ENCODE measurements at regions not wholly inside any gene's neighbourhood (a gene's known extent, or its start where the extent isn't known, plus 50 kb on each side); places are given as distances from the start of the nearest gene placed in this dataset.

GRCh38 chrX:22760513-22761057 is 239.2 kb upstream of the DDX53 start:
- no peak overlapping the region for H3K27ac ChIP-seq
- no peak for DNase-seq
- TF ChIP-seq, protein P1, sequence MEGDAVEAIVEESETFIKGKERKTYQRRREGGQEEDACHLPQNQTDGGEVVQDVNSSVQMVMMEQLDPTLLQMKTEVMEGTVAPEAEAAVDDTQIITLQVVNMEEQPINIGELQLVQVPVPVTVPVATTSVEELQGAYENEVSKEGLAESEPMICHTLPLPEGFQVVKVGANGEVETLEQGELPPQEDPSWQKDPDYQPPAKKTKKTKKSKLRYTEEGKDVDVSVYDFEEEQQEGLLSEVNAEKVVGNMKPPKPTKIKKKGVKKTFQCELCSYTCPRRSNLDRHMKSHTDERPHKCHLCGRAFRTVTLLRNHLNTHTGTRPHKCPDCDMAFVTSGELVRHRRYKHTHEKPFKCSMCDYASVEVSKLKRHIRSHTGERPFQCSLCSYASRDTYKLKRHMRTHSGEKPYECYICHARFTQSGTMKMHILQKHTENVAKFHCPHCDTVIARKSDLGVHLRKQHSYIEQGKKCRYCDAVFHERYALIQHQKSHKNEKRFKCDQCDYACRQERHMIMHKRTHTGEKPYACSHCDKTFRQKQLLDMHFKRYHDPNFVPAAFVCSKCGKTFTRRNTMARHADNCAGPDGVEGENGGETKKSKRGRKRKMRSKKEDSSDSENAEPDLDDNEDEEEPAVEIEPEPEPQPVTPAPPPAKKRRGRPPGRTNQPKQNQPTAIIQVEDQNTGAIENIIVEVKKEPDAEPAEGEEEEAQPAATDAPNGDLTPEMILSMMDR (IDR thresholded peaks at IDR 0.05) = no peak
- no peaks in the 10 kb centered on the region for H3K4me1 ChIP-seq
- H3K36me3 ChIP-seq (ENCODE audit: low read depth, missing control alignments) = no peaks in the 10 kb centered on the region
- intact Hi-C loops (cut with DNase I; ENCODE audit: low total_unique reads) = no loop called here
- no peak overlapping the region for H3K4me3 ChIP-seq
- H3K27me3 ChIP-seq = no peaks in the 10 kb centered on the region
- H3K9me3 ChIP-seq = no peaks in the 10 kb centered on the region

- no peak for DNase-seq
- Histone ChIP-seq H3K4me1 (no peaks in the 10 kb centered on the region), H3K27ac (no peak overlapping the region), H3K9me3 (no peaks in the 10 kb centered on the region), H3K36me3 (ENCODE audit: low read depth, missing control alignments) (no peaks in the 10 kb centered on the region), H3K27me3 (no peaks in the 10 kb centered on the region), H3K4me3 (no peak overlapping the region)
- intact Hi-C loops (cut with DNase I; ENCODE audit: low total_unique reads) = no loop called here
- TF ChIP-seq, protein P1 (IDR thresholded peaks at IDR 0.05) = no peak
- TF ChIP-seq POLR2A (IDR thresholded peaks at IDR 0.05) = no peak
- 43 to 50% methylated on average over 2 of the region's 2 CpGs for WGBS, 2 donors
These were observed 211.5 kb upstream of the DDX53 start for GRCh38 chrX:22788221-22788620.

- Histone ChIP-seq H3K36me3 (ENCODE audit: low read depth, missing control alignments) (no peaks in the 10 kb centered on the region), H3K27ac (no peak overlapping the region), H3K4me1 (no peaks in the 10 kb centered on the region), H3K9me3 (no peaks in the 10 kb centered on the region), H3K4me3 (no peak overlapping the region), H3K27me3 (no peaks in the 10 kb centered on the region)
- DNase-seq = no peak
- WGBS, 2 donors = 78 to 82% methylated on average over 5 of the region's 5 CpGs
- TF ChIP-seq POLR2A (IDR thresholded peaks at IDR 0.05) = no peak
- TF ChIP-seq, protein P1 (IDR thresholded peaks at IDR 0.05) = no peak
- intact Hi-C loops (cut with DNase I; ENCODE audit: low total_unique reads) = no loop called here
These were observed 204.1 kb upstream of the DDX53 start for GRCh38 chrX:22795671-22796070.

DNA sequence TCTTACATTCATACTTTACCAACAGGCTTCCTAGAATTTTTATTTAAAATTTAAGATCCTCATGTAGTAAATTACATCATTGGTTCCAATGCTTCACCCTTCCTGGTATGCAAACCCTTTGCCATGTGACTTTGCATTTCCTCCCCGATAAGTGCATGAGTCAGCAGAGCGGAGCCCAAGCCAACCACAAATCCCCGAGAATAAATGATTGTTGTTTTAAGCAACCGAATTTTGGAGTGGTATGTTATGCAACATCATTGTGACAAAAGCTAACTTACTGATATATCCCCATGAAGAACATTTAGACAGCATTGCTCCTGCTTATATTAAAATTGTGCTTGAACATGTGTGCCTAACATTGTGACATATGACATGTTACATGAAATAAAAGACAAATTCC is 199.4 kb upstream of the DDX53 start:
- Histone ChIP-seq H3K9me3 (no peaks in the 10 kb centered on the region), H3K36me3 (ENCODE audit: low read depth, missing control alignments) (no peaks in the 10 kb centered on the region), H3K27ac (no peak overlapping the region), H3K4me1 (no peaks in the 10 kb centered on the region), H3K4me3 (no peak overlapping the region), H3K27me3 (no peaks in the 10 kb centered on the region)
- TF ChIP-seq POLR2A (IDR thresholded peaks at IDR 0.05) = no peak
- TF ChIP-seq, protein P1 (IDR thresholded peaks at IDR 0.05) = no peak
- no peak for DNase-seq
- intact Hi-C loops (cut with DNase I; ENCODE audit: low total_unique reads) = no loop called here
- 42 to 57% methylated on average over 4 of the region's 4 CpGs for WGBS, 2 donors

DNA sequence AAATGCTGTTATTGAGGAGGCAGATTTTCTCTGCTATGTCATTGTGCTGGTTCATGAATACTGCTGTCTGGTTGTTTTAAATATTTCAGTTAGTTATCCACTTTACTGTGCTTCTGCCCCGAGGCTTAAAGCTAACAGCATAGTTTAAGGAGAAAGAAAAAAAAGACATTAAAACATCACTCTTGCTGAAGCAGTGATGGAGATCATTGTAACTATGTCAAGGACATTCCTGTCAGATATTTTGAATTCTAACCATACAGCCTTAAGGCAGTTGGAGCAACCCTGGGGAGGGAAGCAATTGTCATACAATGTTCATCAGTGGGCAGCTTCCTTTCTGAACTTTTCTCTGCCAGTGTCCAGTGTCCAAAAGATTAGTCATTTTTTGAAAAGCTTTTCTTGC is 199.0 kb upstream of the DDX53 start:
- Histone ChIP-seq H3K27me3 (no peaks in the 10 kb centered on the region), H3K36me3 (ENCODE audit: low read depth, missing control alignments) (no peaks in the 10 kb centered on the region), H3K9me3 (no peaks in the 10 kb centered on the region), H3K4me3 (no peak overlapping the region), H3K4me1 (no peaks in the 10 kb centered on the region), H3K27ac (no peak overlapping the region)
- TF ChIP-seq POLR2A (IDR thresholded peaks at IDR 0.05) = no peak
- TF ChIP-seq, protein P1 (IDR thresholded peaks at IDR 0.05) = no peak
- intact Hi-C loops (cut with DNase I; ENCODE audit: low total_unique reads) = no loop called here
- 54 to 67% methylated on average over 1 of the region's 1 CpG for WGBS, 2 donors
- DNase-seq = no peak

Measured in testis (tissue), 2 donors.